ENCODE measurements at regions not wholly inside any gene's neighbourhood (a gene's known extent, or its start where the extent isn't known, plus 50 kb on each side); places are given as distances from the start of the nearest gene placed in this dataset.
"Not testable (repeated sequence)": the region's sequence is repeated elsewhere in the genome, so short reads cannot be mapped to it uniquely, and the experiment has no call there.

DNA sequence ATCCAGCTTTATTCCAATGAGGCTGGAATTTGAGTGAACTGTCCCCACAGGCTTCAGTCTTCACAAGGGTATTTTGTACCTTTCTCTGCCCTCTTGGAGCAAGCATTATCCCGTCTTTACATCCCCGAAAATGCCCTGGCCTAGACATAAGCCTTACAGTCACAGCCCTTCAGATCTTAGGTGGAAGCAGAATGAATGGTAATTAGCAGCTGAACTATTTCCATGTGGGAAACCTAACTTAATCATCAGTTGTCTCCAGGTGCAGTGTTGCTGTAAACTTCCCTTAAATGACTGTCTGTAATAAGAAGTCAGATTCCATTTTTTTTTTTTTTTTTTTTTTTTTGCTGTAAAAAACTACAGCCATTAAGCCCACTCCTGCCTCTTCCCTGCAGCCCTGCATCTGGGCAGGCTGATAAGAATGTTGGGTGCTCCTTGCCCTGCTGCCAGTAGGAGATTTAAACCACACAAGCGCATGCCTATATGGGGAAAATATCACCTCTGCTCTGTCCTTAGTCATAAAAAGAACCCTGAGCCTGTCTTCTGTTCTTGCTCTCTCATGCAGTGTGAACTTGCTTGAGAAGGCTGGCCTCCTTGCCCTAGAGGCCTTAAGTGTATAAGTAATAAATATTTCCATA is 426.8 kb upstream of the SLITRK5 start:
- no peaks in the 10 kb centered on the region for H3K9me3 ChIP-seq (ENCODE audit: low read length)
- no peaks in the 10 kb centered on the region for H3K36me3 ChIP-seq (ENCODE audit: insufficient read depth, low read length)
- H4K20me1 ChIP-seq (ENCODE audit: insufficient read depth, low read length): no peaks in the 10 kb centered on the region
- H3K27ac ChIP-seq (ENCODE audit: low read depth, low read length, poor library complexity, severe bottlenecking): no peak overlapping the region
- H3K4me2 ChIP-seq (ENCODE audit: low read length): no peak overlapping the region
- no peak overlapping the region for H2AFZ ChIP-seq (ENCODE audit: low read length)
- TF ChIP-seq, protein P1, sequence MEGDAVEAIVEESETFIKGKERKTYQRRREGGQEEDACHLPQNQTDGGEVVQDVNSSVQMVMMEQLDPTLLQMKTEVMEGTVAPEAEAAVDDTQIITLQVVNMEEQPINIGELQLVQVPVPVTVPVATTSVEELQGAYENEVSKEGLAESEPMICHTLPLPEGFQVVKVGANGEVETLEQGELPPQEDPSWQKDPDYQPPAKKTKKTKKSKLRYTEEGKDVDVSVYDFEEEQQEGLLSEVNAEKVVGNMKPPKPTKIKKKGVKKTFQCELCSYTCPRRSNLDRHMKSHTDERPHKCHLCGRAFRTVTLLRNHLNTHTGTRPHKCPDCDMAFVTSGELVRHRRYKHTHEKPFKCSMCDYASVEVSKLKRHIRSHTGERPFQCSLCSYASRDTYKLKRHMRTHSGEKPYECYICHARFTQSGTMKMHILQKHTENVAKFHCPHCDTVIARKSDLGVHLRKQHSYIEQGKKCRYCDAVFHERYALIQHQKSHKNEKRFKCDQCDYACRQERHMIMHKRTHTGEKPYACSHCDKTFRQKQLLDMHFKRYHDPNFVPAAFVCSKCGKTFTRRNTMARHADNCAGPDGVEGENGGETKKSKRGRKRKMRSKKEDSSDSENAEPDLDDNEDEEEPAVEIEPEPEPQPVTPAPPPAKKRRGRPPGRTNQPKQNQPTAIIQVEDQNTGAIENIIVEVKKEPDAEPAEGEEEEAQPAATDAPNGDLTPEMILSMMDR (IDR thresholded peaks at IDR 0.05; ENCODE audit: low read length): no peak
- no peak for TF ChIP-seq EZH2 (IDR thresholded peaks at IDR 0.05; ENCODE audit: borderline replicate concordance, low read length)
- H3K4me1 ChIP-seq (ENCODE audit: insufficient read depth, low read length, severe bottlenecking): no peaks in the 10 kb centered on the region
- no peaks in the 10 kb centered on the region for H3F3A ChIP-seq (ENCODE audit: insufficient read depth, low read length)
- H3K79me2 ChIP-seq (ENCODE audit: insufficient read depth, low read length): no peaks in the 10 kb centered on the region
- no peaks in the 10 kb centered on the region for H3K27me3 ChIP-seq (ENCODE audit: insufficient read depth, low read length)
- H3K9me2 ChIP-seq (ENCODE audit: low read depth, low read length): no peaks in the 10 kb centered on the region
- no peak overlapping the region for H3K9ac ChIP-seq (ENCODE audit: low read length)
- no peak overlapping the region for H3K4me3 ChIP-seq (ENCODE audit: low read depth, low read length, poor library complexity, severe bottlenecking)

DNA sequence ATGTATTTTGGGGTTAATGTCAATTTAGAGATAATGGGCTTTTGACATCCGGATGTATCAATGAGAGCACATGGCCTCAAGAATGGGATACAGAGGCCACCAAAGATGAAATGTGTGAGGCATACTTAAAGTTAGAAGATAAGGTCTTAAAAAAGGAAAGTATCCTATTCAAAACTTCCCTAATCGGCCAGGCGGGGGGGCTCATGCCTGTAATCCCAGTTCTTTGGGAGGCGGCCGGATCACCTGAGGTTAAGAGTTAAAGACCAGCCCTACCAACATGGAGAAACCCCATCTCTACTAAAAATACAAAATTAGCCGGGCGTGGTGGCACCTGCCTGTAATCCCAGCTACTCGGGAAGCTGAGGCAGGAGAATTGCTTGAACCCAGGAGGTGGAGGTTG is 421.3 kb upstream of the SLITRK5 start:
- H4K20me1 ChIP-seq (ENCODE audit: insufficient read depth, low read length); H3K27me3 ChIP-seq (ENCODE audit: insufficient read depth, low read length); H3K9ac ChIP-seq (ENCODE audit: low read length); H3K27ac ChIP-seq (ENCODE audit: low read depth, low read length, poor library complexity, severe bottlenecking); H3K4me1 ChIP-seq (ENCODE audit: insufficient read depth, low read length, severe bottlenecking); H3K9me3 ChIP-seq (ENCODE audit: low read length); H3K4me2 ChIP-seq (ENCODE audit: low read length); H3K79me2 ChIP-seq (ENCODE audit: insufficient read depth, low read length); H2AFZ ChIP-seq (ENCODE audit: low read length); H3K36me3 ChIP-seq (ENCODE audit: insufficient read depth, low read length); H3K4me3 ChIP-seq (ENCODE audit: low read depth, low read length, poor library complexity, severe bottlenecking); H3F3A ChIP-seq (ENCODE audit: insufficient read depth, low read length); H3K9me2 ChIP-seq (ENCODE audit: low read depth, low read length): not testable (repeated sequence)

DNA sequence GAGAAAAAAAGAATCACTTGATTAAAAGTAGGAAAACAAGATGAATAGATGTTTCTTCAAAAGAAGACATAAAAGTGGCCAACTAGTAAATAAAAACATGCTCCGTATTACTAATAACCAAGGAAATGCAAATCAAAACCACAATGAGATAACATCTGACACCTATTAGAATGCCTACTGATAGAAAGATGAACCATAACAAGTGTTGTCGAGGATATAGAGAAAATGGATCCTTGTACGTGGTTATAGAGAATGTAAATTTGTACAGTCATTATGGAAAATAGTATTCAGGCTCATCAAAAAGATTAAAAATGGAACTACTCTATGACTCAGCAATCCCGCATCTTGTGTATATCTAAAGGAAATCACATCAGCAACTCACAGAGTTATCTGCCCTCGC is 415.8 kb upstream of the SLITRK5 start:
- no peak overlapping the region for H2AFZ ChIP-seq (ENCODE audit: low read length)
- H3K4me3 ChIP-seq (ENCODE audit: low read depth, low read length, poor library complexity, severe bottlenecking): no peak overlapping the region
- H3K9me2 ChIP-seq (ENCODE audit: low read depth, low read length): peaks cover 5% of the 10 kb centered on the region; the same call in 1 of the 2 replicates
- no peaks in the 10 kb centered on the region for H3F3A ChIP-seq (ENCODE audit: insufficient read depth, low read length)
- H4K20me1 ChIP-seq (ENCODE audit: insufficient read depth, low read length): no peaks in the 10 kb centered on the region
- no peak overlapping the region for H3K9ac ChIP-seq (ENCODE audit: low read length)
- H3K27ac ChIP-seq (ENCODE audit: low read depth, low read length, poor library complexity, severe bottlenecking): no peak overlapping the region
- TF ChIP-seq, protein P1 (IDR thresholded peaks at IDR 0.05; ENCODE audit: low read length): no peak
- no peak for TF ChIP-seq EZH2 (IDR thresholded peaks at IDR 0.05; ENCODE audit: borderline replicate concordance, low read length)
- no peaks in the 10 kb centered on the region for H3K4me1 ChIP-seq (ENCODE audit: insufficient read depth, low read length, severe bottlenecking)
- no peaks in the 10 kb centered on the region for H3K36me3 ChIP-seq (ENCODE audit: insufficient read depth, low read length)
- no peaks in the 10 kb centered on the region for H3K27me3 ChIP-seq (ENCODE audit: insufficient read depth, low read length)
- no peaks in the 10 kb centered on the region for H3K79me2 ChIP-seq (ENCODE audit: insufficient read depth, low read length)
- no peak overlapping the region for H3K4me2 ChIP-seq (ENCODE audit: low read length)
- H3K9me3 ChIP-seq (ENCODE audit: low read length): 0 out of 2 replicates have a peak, but pooled peaks cover 2% of the 10 kb centered on the region

DNA sequence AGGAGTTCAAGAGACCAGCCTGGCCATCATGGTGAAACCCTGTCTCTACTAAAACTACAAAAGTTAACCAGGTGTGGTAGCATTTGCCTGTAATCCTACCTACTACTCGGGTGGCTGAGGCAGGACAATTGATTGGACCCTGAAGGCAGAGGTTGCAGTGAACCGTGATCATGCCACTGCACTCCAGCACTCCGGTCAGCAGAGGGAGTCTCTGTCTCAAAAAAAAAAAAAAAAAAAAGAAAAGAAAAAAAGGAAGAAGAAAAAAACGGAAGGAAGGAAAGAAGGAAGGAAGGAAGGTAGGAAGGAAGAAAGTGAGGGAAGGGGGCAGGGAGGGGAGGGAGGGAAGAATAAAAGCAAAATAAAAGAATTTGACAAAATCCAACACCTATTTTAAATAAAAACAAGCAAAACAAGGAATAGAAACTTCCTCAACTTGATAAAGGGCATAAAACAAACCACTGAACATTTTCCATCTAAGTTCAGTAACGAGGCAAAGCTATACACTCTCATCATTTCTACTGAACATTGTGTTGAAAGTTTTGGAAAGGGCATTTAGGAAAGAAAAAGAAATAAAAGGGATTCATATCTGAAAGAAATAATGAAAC is 411.6 kb upstream of the SLITRK5 start:
- TF ChIP-seq, protein P1 (IDR thresholded peaks at IDR 0.05; ENCODE audit: low read length): peak; percentile 61
- no peak for TF ChIP-seq EZH2 (IDR thresholded peaks at IDR 0.05; ENCODE audit: borderline replicate concordance, low read length)
- H3K4me1 ChIP-seq (ENCODE audit: insufficient read depth, low read length, severe bottlenecking): no peaks in the 10 kb centered on the region
- no peaks in the 10 kb centered on the region for H3K9me2 ChIP-seq (ENCODE audit: low read depth, low read length)
- H3K9ac ChIP-seq (ENCODE audit: low read length): no peak overlapping the region
- H3K79me2 ChIP-seq (ENCODE audit: insufficient read depth, low read length): no peaks in the 10 kb centered on the region
- no peaks in the 10 kb centered on the region for H4K20me1 ChIP-seq (ENCODE audit: insufficient read depth, low read length)
- H3K4me2 ChIP-seq (ENCODE audit: low read length): no peak overlapping the region
- H3K36me3 ChIP-seq (ENCODE audit: insufficient read depth, low read length): no peaks in the 10 kb centered on the region
- H3K9me3 ChIP-seq (ENCODE audit: low read length): no peaks in the 10 kb centered on the region
- H3K4me3 ChIP-seq (ENCODE audit: low read depth, low read length, poor library complexity, severe bottlenecking): no peak overlapping the region
- H3K27ac ChIP-seq (ENCODE audit: low read depth, low read length, poor library complexity, severe bottlenecking): no peak overlapping the region
- H2AFZ ChIP-seq (ENCODE audit: low read length): no peak overlapping the region
- H3K27me3 ChIP-seq (ENCODE audit: insufficient read depth, low read length): no peaks in the 10 kb centered on the region
- H3F3A ChIP-seq (ENCODE audit: insufficient read depth, low read length): no peaks in the 10 kb centered on the region

Data from OCI-LY1 (cell line).